Thyroid gland (tissue), 4 donors: ENCODE measurements at regions not wholly inside any gene's neighbourhood (a gene's known extent, or its start where the extent isn't known, plus 50 kb on each side); places are given as distances from the start of the nearest gene placed in this dataset.
"Not testable (repeated sequence)": the region's sequence is repeated elsewhere in the genome, so short reads cannot be mapped to it uniquely, and the experiment has no call there.

Experiments used
- CTCF ChIP-seq, 6 experiments: fragments of 200-600 bp in 3 of 6; fragments of 450-650 bp in 3 of 6; sonication (generic) in 3 of 6; IDR thresholded peaks; one replicate each; pipeline ENCODE4 v1.5.1; 2016 to 2019; ENCODE audit warnings: antibody characterized with exemption in 6 of 6, mild to moderate bottlenecking in 2 of 6, inconsistent platforms in 1 of 6, moderate library complexity in 1 of 6
- POLR2A ChIP-seq, 2 donors: fragments of 450-650 bp; IDR thresholded peaks; one replicate each; pipeline ENCODE4 v1.6.1; 2017; ENCODE audit warnings: antibody characterized with exemption in 2 of 2, mild to moderate bottlenecking in 2 of 2, moderate library complexity in 1 of 2

DNA sequence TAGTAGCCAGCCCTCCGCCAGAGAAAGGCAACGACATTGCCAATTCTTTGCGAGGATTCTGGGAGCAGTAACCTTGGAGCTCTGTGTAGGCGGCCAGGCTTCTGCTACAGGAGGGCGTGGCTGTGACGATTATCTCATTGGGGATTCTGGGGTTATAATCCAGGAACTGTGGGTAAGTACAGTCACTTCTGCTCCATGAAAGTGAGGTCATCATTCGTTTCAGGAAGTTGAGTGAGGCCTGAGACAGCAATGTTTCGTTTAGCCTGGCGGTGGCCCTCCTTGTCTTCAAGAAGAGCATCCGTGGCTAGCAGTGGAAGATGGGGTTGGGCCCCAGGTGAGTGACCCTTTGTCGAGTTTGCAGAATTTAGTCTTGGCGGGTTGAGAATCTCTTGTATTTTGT lies 687.6 kb upstream of the DEFB115 start:
- not testable (repeated sequence) for TF ChIP-seq CTCF, POLR2A (IDR thresholded peaks at IDR 0.05)
